ENCODE measurements at regions not wholly inside any gene's neighbourhood (a gene's known extent, or its start where the extent isn't known, plus 50 kb on each side); places are given as distances from the start of the nearest gene placed in this dataset.

- TF ChIP-seq, protein P1, sequence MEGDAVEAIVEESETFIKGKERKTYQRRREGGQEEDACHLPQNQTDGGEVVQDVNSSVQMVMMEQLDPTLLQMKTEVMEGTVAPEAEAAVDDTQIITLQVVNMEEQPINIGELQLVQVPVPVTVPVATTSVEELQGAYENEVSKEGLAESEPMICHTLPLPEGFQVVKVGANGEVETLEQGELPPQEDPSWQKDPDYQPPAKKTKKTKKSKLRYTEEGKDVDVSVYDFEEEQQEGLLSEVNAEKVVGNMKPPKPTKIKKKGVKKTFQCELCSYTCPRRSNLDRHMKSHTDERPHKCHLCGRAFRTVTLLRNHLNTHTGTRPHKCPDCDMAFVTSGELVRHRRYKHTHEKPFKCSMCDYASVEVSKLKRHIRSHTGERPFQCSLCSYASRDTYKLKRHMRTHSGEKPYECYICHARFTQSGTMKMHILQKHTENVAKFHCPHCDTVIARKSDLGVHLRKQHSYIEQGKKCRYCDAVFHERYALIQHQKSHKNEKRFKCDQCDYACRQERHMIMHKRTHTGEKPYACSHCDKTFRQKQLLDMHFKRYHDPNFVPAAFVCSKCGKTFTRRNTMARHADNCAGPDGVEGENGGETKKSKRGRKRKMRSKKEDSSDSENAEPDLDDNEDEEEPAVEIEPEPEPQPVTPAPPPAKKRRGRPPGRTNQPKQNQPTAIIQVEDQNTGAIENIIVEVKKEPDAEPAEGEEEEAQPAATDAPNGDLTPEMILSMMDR (conservative IDR thresholded peaks at IDR 0.05; ENCODE audit: low read depth, low read length): no peak
- peak; percentile 43 for DNase-seq (ENCODE audit: low read depth)
- no peak overlapping the region for H3K4me3 ChIP-seq (ENCODE audit: low read depth, low read length)
These were observed 175.4 kb downstream of the IBTK start for GRCh38 chr6:82072121-82072521.

DNA sequence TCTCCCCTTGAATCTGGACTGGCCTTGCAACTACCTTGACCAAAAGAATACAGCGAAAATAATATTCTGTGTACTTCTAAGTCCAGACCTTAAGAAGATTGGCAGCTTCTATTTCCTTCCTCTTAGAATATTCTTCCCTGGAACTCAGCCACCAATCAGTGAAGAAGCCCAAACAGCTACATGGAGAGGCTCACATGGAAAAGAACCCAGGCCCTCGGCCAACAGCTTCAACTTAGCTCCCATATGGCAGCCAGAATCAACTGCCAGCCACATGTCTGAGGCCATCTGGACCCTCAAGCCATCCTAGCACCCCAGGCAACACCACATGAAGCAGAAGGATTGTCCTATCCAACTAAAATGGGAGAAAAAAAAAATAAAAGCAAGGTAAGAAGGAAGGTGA, 178.8 kb downstream of the IBTK start:
- TF ChIP-seq, protein P1 (conservative IDR thresholded peaks at IDR 0.05; ENCODE audit: low read depth, low read length): no peak
- no peak overlapping the region for H3K4me3 ChIP-seq (ENCODE audit: low read depth, low read length)
- DNase-seq (ENCODE audit: low read depth): no peak

- H3K4me3 ChIP-seq (ENCODE audit: low read depth, low read length): no peak overlapping the region
- TF ChIP-seq, protein P1 (conservative IDR thresholded peaks at IDR 0.05; ENCODE audit: low read depth, low read length): no peak
- peak; percentile 40 for DNase-seq (ENCODE audit: low read depth)
These were observed 180.5 kb downstream of the IBTK start for GRCh38 chr6:82066991-82067411.

DNA sequence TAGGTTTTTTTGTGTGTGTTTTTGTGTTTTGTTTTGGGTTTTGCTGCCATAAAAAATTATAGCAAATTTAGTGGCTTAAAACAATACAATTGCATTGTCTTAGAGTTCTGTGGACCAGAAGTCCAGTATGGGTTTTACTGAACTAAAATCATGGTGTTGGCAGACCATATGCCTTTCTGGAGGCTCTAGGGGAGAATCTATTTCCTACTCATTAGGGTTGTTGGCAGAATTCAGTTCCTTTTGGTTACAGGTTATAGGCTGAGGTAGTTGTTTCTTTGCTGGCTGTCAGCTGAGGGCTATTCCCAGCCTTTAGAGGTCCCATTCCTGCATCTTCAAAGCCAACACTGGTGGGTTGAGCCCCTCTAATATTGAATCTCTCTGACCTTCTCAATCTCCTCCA, 181.3 kb downstream of the IBTK start:
- DNase-seq (ENCODE audit: low read depth): no peak
- TF ChIP-seq, protein P1 (conservative IDR thresholded peaks at IDR 0.05; ENCODE audit: low read depth, low read length): no peak

GRCh38 chr6:82063574-82063973, 184.0 kb downstream of the IBTK start:
- H3K4me3 ChIP-seq (ENCODE audit: low read depth, low read length): no peak overlapping the region
- TF ChIP-seq, protein P1 (conservative IDR thresholded peaks at IDR 0.05; ENCODE audit: low read depth, low read length): no peak
- no peak for DNase-seq (ENCODE audit: low read depth)

More for the DNA sequence above, 181.3 kb downstream of the IBTK start:
- no peak overlapping the region for H3K4me3 ChIP-seq (ENCODE audit: low read depth, low read length)

DNA sequence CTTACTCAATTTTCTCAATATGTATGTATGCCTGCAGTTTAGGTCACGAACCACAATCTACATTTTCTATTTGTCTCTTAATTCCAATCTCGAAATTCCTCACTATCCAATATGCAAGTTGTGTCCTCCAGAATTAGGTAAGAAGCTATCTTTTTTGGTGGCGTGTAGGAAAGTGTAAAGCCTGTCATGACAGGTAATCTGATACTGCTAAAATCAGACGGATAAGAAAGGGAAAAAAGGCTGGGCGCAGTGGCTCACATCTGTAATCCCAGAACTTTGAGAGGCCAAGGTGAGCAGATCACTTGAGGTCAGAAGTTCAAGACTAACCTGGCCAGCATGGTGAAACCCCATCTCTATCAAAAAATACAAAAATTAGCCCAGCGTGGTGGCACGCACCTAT, 185.3 kb downstream of the IBTK start:
- H3K4me3 ChIP-seq (ENCODE audit: low read depth, low read length): no peak overlapping the region
- TF ChIP-seq, protein P1 (conservative IDR thresholded peaks at IDR 0.05; ENCODE audit: low read depth, low read length): no peak
- DNase-seq (ENCODE audit: low read depth): no peak

GRCh38 chr6:82057846-82058554, 189.5 kb downstream of the IBTK start:
- H3K4me3 ChIP-seq (ENCODE audit: low read depth, low read length): no peak overlapping the region
- peak; percentile 85 for DNase-seq (ENCODE audit: low read depth)
- TF ChIP-seq, protein P1 (conservative IDR thresholded peaks at IDR 0.05; ENCODE audit: low read depth, low read length): no peak
